ENCODE measurements at regions not wholly inside any gene's neighbourhood (a gene's known extent, or its start where the extent isn't known, plus 50 kb on each side); places are given as distances from the start of the nearest gene placed in this dataset.

- H3K27ac ChIP-seq = no peak overlapping the region
- ChIA-PET POLR2A (ENCODE audit: low non-redundant PET) (no interaction called here), CTCF (no interaction called here)
- TF ChIP-seq CTCF (conservative IDR thresholded peaks at IDR 0.05; ENCODE audit: low read depth) = no peak
- DNase-seq (ENCODE audit: low spot score) = no peak
Measured at GRCh38 chr10:2798336-2799022, 268.9 kb upstream of the PFKP start.

DNA sequence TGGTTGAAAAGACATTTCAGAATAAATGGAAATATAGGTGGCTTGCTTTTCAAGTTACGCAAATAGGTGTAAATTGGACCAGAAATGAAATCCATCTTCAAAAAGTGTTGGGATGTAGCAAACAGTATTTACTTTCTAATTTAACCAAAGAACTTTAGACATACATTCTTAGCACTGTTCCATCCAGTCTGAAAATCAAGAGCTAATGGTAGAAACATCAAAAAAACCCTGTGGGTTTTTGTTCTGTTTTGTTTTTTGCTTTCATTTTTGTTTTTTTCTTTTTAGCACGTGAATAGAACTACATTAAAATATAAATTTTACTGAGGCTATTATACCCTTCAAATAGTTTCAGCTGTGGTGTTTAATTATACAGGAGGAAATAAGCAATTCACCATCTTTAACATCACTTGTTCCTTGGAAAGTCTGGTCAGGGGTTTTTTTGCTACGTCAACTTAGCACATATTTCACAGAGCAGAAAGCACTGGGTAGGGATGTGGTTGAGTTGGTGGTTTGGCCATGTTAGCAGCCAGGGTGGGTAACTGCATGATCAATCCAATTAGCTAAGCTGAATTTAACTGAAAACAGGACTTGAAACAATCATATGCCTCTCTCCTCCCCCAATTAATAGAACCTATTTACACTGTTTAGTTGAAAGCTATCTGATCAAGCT is 275.4 kb upstream of the PFKP start:
- no peak overlapping the region for H3K27ac ChIP-seq
- no peak for DNase-seq (ENCODE audit: low spot score)
- TF ChIP-seq CTCF (conservative IDR thresholded peaks at IDR 0.05; ENCODE audit: low read depth) = no peak
- ChIA-PET CTCF (no interaction called here), POLR2A (ENCODE audit: low non-redundant PET) (no interaction called here)

DNA sequence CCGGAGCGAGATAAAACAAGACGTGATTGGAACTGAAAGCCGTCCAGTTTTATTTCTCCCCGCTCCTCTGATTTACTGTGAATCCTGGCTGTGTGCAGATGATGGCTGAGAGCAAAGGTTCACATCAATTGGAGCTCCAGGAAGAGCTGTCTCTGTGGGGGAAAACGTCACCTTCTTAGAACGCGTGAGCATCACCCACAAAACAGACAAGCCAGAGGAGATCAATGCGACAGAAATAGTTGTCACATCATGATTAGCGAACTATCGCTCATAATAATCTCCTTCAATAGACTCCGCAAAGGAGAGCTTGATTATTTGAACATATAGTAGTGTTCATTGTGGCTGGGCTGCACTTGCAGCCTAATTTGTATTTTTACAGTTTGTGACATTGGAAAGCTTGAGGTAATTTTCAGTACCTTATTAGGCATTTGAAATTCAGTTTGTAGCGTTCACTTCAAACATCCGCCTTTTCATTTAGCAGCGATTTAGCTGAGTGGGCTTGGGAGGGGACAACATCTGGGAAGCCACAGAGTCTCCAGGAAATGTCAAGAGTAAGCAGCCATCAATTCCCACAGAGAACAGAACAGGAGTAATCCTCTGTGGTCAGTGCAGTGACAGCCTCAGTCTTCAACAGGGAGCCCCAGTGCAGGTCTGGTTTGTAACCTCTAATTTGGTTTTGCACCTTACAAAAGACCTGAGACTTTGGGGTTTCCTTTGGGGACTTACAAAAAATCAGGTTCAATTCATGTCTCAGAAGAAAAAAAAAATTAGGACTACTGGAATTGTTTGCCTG is 276.8 kb upstream of the PFKP start:
- DNase-seq (ENCODE audit: low spot score) = no peak
- ChIA-PET CTCF (no interaction called here), POLR2A (ENCODE audit: low non-redundant PET) (no interaction called here)
- no peak overlapping the region for H3K27ac ChIP-seq
- no peak for TF ChIP-seq CTCF (conservative IDR thresholded peaks at IDR 0.05; ENCODE audit: low read depth)

DNA sequence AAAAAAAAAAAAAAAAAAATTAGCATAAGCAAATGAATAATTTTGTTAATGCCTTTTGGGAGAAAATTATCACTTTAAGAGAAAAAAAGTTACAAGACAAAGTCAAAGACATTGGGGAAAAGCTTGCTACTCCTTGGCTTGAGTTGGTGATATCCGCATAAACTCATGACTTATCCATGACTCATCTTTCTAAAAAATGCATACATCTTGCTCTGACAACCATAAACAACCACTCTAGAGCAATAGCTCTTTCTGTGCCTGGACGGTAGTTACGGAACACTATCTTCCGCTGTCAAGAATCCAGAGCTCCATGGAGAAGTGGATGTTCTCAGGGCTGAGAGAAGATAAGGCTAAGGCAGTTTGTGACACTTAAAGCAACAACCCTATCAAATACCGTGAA is 281.1 kb upstream of the PFKP start:
- no peak for TF ChIP-seq CTCF (conservative IDR thresholded peaks at IDR 0.05; ENCODE audit: low read depth)
- ChIA-PET CTCF (no interaction called here), POLR2A (ENCODE audit: low non-redundant PET) (no interaction called here)
- DNase-seq (ENCODE audit: low spot score) = no peak
- no peak overlapping the region for H3K27ac ChIP-seq

GRCh38 chr10:2784766-2785165 is 282.6 kb upstream of the PFKP start:
- TF ChIP-seq CTCF (conservative IDR thresholded peaks at IDR 0.05; ENCODE audit: low read depth) = no peak
- ChIA-PET CTCF (no interaction called here), POLR2A (ENCODE audit: low non-redundant PET) (no interaction called here)
- no peak for DNase-seq (ENCODE audit: low spot score)
- no peak overlapping the region for H3K27ac ChIP-seq

GRCh38 chr10:2782950-2783349 is 284.4 kb upstream of the PFKP start:
- no peak for DNase-seq (ENCODE audit: low spot score)
- no peak overlapping the region for H3K27ac ChIP-seq
- ChIA-PET CTCF (no interaction called here), POLR2A (ENCODE audit: low non-redundant PET) (no interaction called here)
- TF ChIP-seq CTCF (conservative IDR thresholded peaks at IDR 0.05; ENCODE audit: low read depth) = no peak
